Keratinocyte (primary cell): ENCODE measurements at regions not wholly inside any gene's neighbourhood (a gene's known extent, or its start where the extent isn't known, plus 50 kb on each side); places are given as distances from the start of the nearest gene placed in this dataset.
"Not testable (repeated sequence)": the region's sequence is repeated elsewhere in the genome, so short reads cannot be mapped to it uniquely, and the experiment has no call there.

Experiments used
- DNase-seq: peaks from one replicate; pipeline ENCODE4 v3.0.0-alpha.2; 2011; ENCODE audit warnings: low read depth, missing footprints, low spot score
- FAIRE-seq: peaks from 2 replicates; lab custom pipeline; 2011; peaks lifted over from hg19 to GRCh38; lab: Jason Lieb, UNC
- H2AFZ ChIP-seq: 2 replicates; pipeline ENCODE4 v1.6.0; 2012; ENCODE audit warnings: low read length, control low read depth, inconsistent platforms; ENCODE audit not compliant: control insufficient read depth
- H3K27ac ChIP-seq: 2 replicates; pipeline ENCODE4 v1.5.1; 2011; ENCODE audit warnings: low read length; ENCODE audit not compliant: control insufficient read depth, insufficient read depth
- H3K27me3 ChIP-seq: 3 replicates; pipeline ENCODE4 v1.6.0; 2011; ENCODE audit warnings: low read length; ENCODE audit not compliant: control insufficient read depth, insufficient read depth; ENCODE audit errors: extremely low read depth
- H3K36me3 ChIP-seq, 2 experiments: 2 replicates in 1 of 2; 3 replicates in 1 of 2; pipeline ENCODE4 v1.5.1; 2011; ENCODE audit warnings: low read length in 2 of 2, mild to moderate bottlenecking in 1 of 2; ENCODE audit not compliant: control insufficient read depth in 2 of 2, insufficient read depth in 2 of 2; ENCODE audit errors: extremely low read depth in 1 of 2
- H3K4me1 ChIP-seq: 3 replicates; pipeline ENCODE4 v1.5.1; 2011; ENCODE audit warnings: low read length; ENCODE audit not compliant: control insufficient read depth, insufficient read depth; ENCODE audit errors: extremely low read depth
- H3K4me2 ChIP-seq: 3 replicates; pipeline ENCODE4 v1.6.0; 2011; ENCODE audit warnings: low read depth, low read length; ENCODE audit not compliant: control insufficient read depth, insufficient read depth; ENCODE audit errors: extremely low read depth
- H3K4me3 ChIP-seq, 3 experiments: fragments of 200-600 bp in 1 of 3; sonication (generic) in 1 of 3; 2 replicates in 2 of 3; 3 replicates in 1 of 3; pipeline ENCODE4 v1.5.1; 2011 to 2016; ENCODE audit warnings: low read length in 3 of 3, mild to moderate bottlenecking in 3 of 3, control low read depth in 2 of 3, inconsistent platforms in 1 of 3, low read depth in 1 of 3, mixed read lengths in 1 of 3, mixed run types in 1 of 3, moderate library complexity in 1 of 3; ENCODE audit not compliant: control insufficient read depth in 2 of 3, insufficient read depth in 2 of 3; ENCODE audit errors: extremely low read depth in 1 of 3
- H3K79me2 ChIP-seq: 2 replicates; pipeline ENCODE4 v1.6.0; 2012; ENCODE audit warnings: low read length; ENCODE audit not compliant: control insufficient read depth, insufficient read depth
- H3K9ac ChIP-seq: 3 replicates; pipeline ENCODE4 v1.6.0; 2011; ENCODE audit warnings: low read length; ENCODE audit not compliant: control insufficient read depth, insufficient read depth; ENCODE audit errors: extremely low read depth
- H3K9me1 ChIP-seq: 3 replicates; pipeline ENCODE4 v1.6.0; 2011; ENCODE audit warnings: low read length; ENCODE audit not compliant: control insufficient read depth, insufficient read depth; ENCODE audit errors: extremely low read depth
- H3K9me3 ChIP-seq: 2 replicates; pipeline ENCODE4 v1.5.1; 2012; ENCODE audit warnings: low read depth, low read length; ENCODE audit not compliant: control insufficient read depth
- H4K20me1 ChIP-seq: 3 replicates; pipeline ENCODE4 v1.6.0; 2011; ENCODE audit warnings: low read length; ENCODE audit not compliant: control insufficient read depth, insufficient read depth; ENCODE audit errors: extremely low read depth
- CTCF ChIP-seq, 3 experiments: IDR thresholded peaks in 1 of 3; conservative IDR thresholded peaks in 1 of 3; optimal IDR thresholded peaks in 1 of 3; 2 replicates in 2 of 3; 3 replicates in 1 of 3; pipeline versions ENCODE3 to v1.5.1; 2011; ENCODE audit warnings: low read length in 3 of 3, mild to moderate bottlenecking in 3 of 3, moderate library complexity in 2 of 3, control low read depth in 1 of 3, inconsistent platforms in 1 of 3; ENCODE audit not compliant: insufficient read depth in 2 of 3; ENCODE audit errors: extremely low read depth in 1 of 3
- EZH2 ChIP-seq: IDR thresholded peaks from one replicate; pipeline ENCODE4 v1.6.1; 2012; ENCODE audit warnings: inconsistent platforms, mild to moderate bottlenecking, low read length, moderate library complexity
- dilution Hi-C: fragments of 300-500 bp; cut with MboI; formaldehyde crosslinking; loops from one replicate; pipeline ENCODE4 v1.7.0; 2020; ENCODE audit warnings: low sequenced_read_pairs; ENCODE audit not compliant: extremely low pct_ligation_motif_present

- Histone ChIP-seq H3K9me1 (no peaks in the 10 kb centered on the region), H3K9ac (no peak overlapping the region), H3K4me2 (no peak overlapping the region), H3K4me3 (no peak overlapping the region), H3K79me2 (no peaks in the 10 kb centered on the region), H4K20me1 (no peaks in the 10 kb centered on the region), H3K36me3 (no peaks in the 10 kb centered on the region), H2AFZ (no peak overlapping the region), H3K27me3 (no peaks in the 10 kb centered on the region), H3K4me1 (no peaks in the 10 kb centered on the region), H3K9me3 (no peaks in the 10 kb centered on the region), H3K27ac (no peak overlapping the region)
- TF ChIP-seq EZH2 (no peak), CTCF (optimal IDR thresholded peaks at IDR 0.05 in 1 of 3, IDR thresholded peaks at IDR 0.05 in 1 of 3, conservative IDR thresholded peaks at IDR 0.05 in 1 of 3; ENCODE audit: extremely low read depth in 1 of 3, insufficient read depth in 2 of 3, low read length in 3 of 3) (no peak)
- DNase-seq (no peak), FAIRE-seq (no peak)
- dilution Hi-C loops = no loop called here
Measured at GRCh38 chr4:87916626-87917025, 58.9 kb upstream of the SPP1 start.

GRCh38 chr4:87917911-87918310, 57.6 kb upstream of the SPP1 start:
- H3K9me3 ChIP-seq, H2AFZ ChIP-seq, H3K79me2 ChIP-seq, H3K36me3 ChIP-seq, dilution Hi-C loops, H4K20me1 ChIP-seq, H3K4me3 ChIP-seq, H3K9me1 ChIP-seq, DNase-seq, H3K27me3 ChIP-seq, FAIRE-seq, H3K9ac ChIP-seq, H3K27ac ChIP-seq, H3K4me1 ChIP-seq, H3K4me2 ChIP-seq: not testable (repeated sequence)

GRCh38 chr4:87918314-87919058, 57.0 kb upstream of the SPP1 start:
- Histone ChIP-seq H3K27me3 (no peaks in the 10 kb centered on the region), H3K9me3 (no peaks in the 10 kb centered on the region), H4K20me1 (no peaks in the 10 kb centered on the region), H3K36me3 (no peaks in the 10 kb centered on the region), H3K4me1 (no peaks in the 10 kb centered on the region), H2AFZ (no peak overlapping the region), H3K4me2 (no peak overlapping the region), H3K9ac (no peak overlapping the region), H3K9me1 (no peaks in the 10 kb centered on the region), H3K79me2 (no peaks in the 10 kb centered on the region), H3K27ac (no peak overlapping the region), H3K4me3 (no peak overlapping the region)
- FAIRE-seq = no peak
- no peak for TF ChIP-seq CTCF (optimal IDR thresholded peaks at IDR 0.05 in 1 of 3, IDR thresholded peaks at IDR 0.05 in 1 of 3, conservative IDR thresholded peaks at IDR 0.05 in 1 of 3; ENCODE audit: extremely low read depth in 1 of 3, insufficient read depth in 2 of 3, low read length in 3 of 3)
- TF ChIP-seq EZH2 = no peak
- DNase-seq = no peak
- dilution Hi-C loops = no loop called here

GRCh38 chr4:87919304-87919703, 56.2 kb upstream of the SPP1 start:
- H3K9me1 ChIP-seq, H3K9ac ChIP-seq, FAIRE-seq, H3K79me2 ChIP-seq, H3K27me3 ChIP-seq, H3K4me2 ChIP-seq, H3K4me3 ChIP-seq, H3K36me3 ChIP-seq, H3K27ac ChIP-seq, H3K9me3 ChIP-seq, DNase-seq, H2AFZ ChIP-seq, dilution Hi-C loops, H4K20me1 ChIP-seq, H3K4me1 ChIP-seq: not testable (repeated sequence)
